Neural cell (in vitro differentiated cells): ENCODE measurements at regions not wholly inside any gene's neighbourhood (a gene's known extent, or its start where the extent isn't known, plus 50 kb on each side); places are given as distances from the start of the nearest gene placed in this dataset.

ENCODE experiments used
- H2AFZ ChIP-seq: fragments of 200-600, 300-800 bp; sonication (generic), shearing (Covaris generic); 2 replicates; pipeline ENCODE4 v1.6.0; 2014; ENCODE audit warnings: low read depth, mild to moderate bottlenecking, antibody characterized with exemption, low read length, moderate library complexity
- H3F3A ChIP-seq: fragments of 200-600 bp; shearing (Covaris generic); 2 replicates; pipeline ENCODE4 v1.6.1; 2016; ENCODE audit warnings: mild to moderate bottlenecking, moderate library complexity, mixed read lengths, antibody characterized with exemption, low read length; ENCODE audit not compliant: insufficient read depth, poor library complexity, severe bottlenecking
- H3K27ac ChIP-seq: fragments of 200-600, 300-800 bp; sonication (generic), shearing (Covaris generic); 2 replicates; pipeline ENCODE4 v1.5.1; 2014; ENCODE audit warnings: mild to moderate bottlenecking, low read length, moderate library complexity
- H3K27me3 ChIP-seq: fragments of 300-800, 200-600 bp; sonication (generic), shearing (Covaris generic); 2 replicates; pipeline ENCODE4 v1.6.0; 2014; ENCODE audit warnings: mild to moderate bottlenecking, low read depth, low read length, moderate library complexity; ENCODE audit not compliant: insufficient read depth
- H3K36me3 ChIP-seq: fragments of 300-800, 200-600 bp; sonication (generic), shearing (Covaris generic); 2 replicates; pipeline ENCODE4 v1.5.1; 2014; ENCODE audit warnings: mild to moderate bottlenecking, antibody characterized with exemption, low read length, moderate library complexity; ENCODE audit not compliant: insufficient read depth
- H3K4me2 ChIP-seq: fragments of 300-800, 200-600 bp; sonication (generic), shearing (Covaris generic); 2 replicates; pipeline ENCODE4 v1.6.0; 2014; ENCODE audit warnings: mild to moderate bottlenecking, low read length
- H3K4me3 ChIP-seq: fragments of 300-800, 200-600 bp; sonication (generic), shearing (Covaris generic); 2 replicates; pipeline ENCODE4 v1.5.1; 2014; ENCODE audit warnings: mild to moderate bottlenecking, low read length, moderate library complexity
- H3K79me2 ChIP-seq: fragments of 200-600 bp; shearing (Covaris generic); replicated peaks from 2 replicates; pipeline ENCODE4 v1.6.0; 2014; ENCODE audit warnings: mild to moderate bottlenecking, low read length, moderate library complexity; ENCODE audit not compliant: insufficient read depth
- H3K9ac ChIP-seq: fragments of 300-800, 200-600 bp; sonication (generic), shearing (Covaris generic); 2 replicates; pipeline ENCODE4 v1.6.1; 2016; ENCODE audit warnings: mild to moderate bottlenecking, low read length, mixed read lengths
- H3K9me2 ChIP-seq: fragments of 200-600 bp; shearing (Covaris generic); 2 replicates; pipeline ENCODE4 v1.6.1; 2016; ENCODE audit warnings: mild to moderate bottlenecking, low read length, mixed read lengths; ENCODE audit not compliant: insufficient read depth
- H3K9me3 ChIP-seq: fragments of 200-600, 300-800 bp; sonication (generic), shearing (Covaris generic); 2 replicates; pipeline ENCODE4 v1.6.1; 2016; ENCODE audit warnings: mild to moderate bottlenecking, mixed run types, low read length, moderate library complexity, mixed read lengths
- H4K20me1 ChIP-seq: fragments of 200-600 bp; shearing (Covaris generic); 2 replicates; pipeline ENCODE4 v1.6.1; 2016; ENCODE audit warnings: mild to moderate bottlenecking, mixed run types; ENCODE audit not compliant: insufficient read depth
- CTCF ChIP-seq: fragments of 450-650 bp; IDR thresholded peaks from 2 replicates; pipeline ENCODE4 v1.5.1; 2014; ENCODE audit warnings: antibody characterized with exemption, mild to moderate bottlenecking, moderate library complexity; ENCODE audit not compliant: poor library complexity, severe bottlenecking
- EP300 ChIP-seq: fragments of 450-650 bp; conservative IDR thresholded peaks from 2 replicates; pipeline ENCODE4 v1.6.1; 2014; ENCODE audit warnings: antibody characterized with exemption, mild to moderate bottlenecking, moderate library complexity; ENCODE audit not compliant: poor library complexity, severe bottlenecking
- EZH2 ChIP-seq: fragments of 200-600, 300-800 bp; shearing (Covaris generic), sonication (generic); IDR thresholded peaks from 2 replicates; pipeline ENCODE4 v1.6.1; 2014; ENCODE audit warnings: antibody characterized with exemption, low read length, borderline replicate concordance, mild to moderate bottlenecking; ENCODE audit not compliant: insufficient read depth, poor library complexity, severe bottlenecking
- MXI1 ChIP-seq: fragments of 450-650 bp; conservative IDR thresholded peaks from 2 replicates; pipeline ENCODE4 v1.6.1; 2014; ENCODE audit warnings: antibody characterized with exemption, mild to moderate bottlenecking; ENCODE audit not compliant: poor library complexity, severe bottlenecking
- POLR2AphosphoS5 ChIP-seq: IDR thresholded peaks from 2 replicates; pipeline ENCODE4 v1.6.1; 2012
- RAD21 ChIP-seq: fragments of 450-650 bp; conservative IDR thresholded peaks from 2 replicates; pipeline ENCODE4 v1.6.1; 2014; ENCODE audit warnings: antibody characterized with exemption, mild to moderate bottlenecking, moderate library complexity
- REST ChIP-seq: IDR thresholded peaks from 2 replicates; pipeline ENCODE4 v1.6.1; 2012; ENCODE audit warnings: borderline replicate concordance
- SMC3 ChIP-seq: fragments of 450-650 bp; conservative IDR thresholded peaks from 2 replicates; pipeline ENCODE4 v1.6.1; 2014; ENCODE audit warnings: antibody characterized with exemption, mild to moderate bottlenecking, moderate library complexity; ENCODE audit not compliant: poor library complexity
- TAF1 ChIP-seq: IDR thresholded peaks from 2 replicates; pipeline ENCODE4 v1.6.1; 2012; ENCODE audit warnings: low read depth

- Histone ChIP-seq H3K4me2 (no peak overlapping the region), H3K9me2 (no peaks in the 10 kb centered on the region), H3K36me3 (no peaks in the 10 kb centered on the region), H3F3A (no peaks in the 10 kb centered on the region), H3K9me3 (peaks cover 4% of the 10 kb centered on the region), H3K27ac (no peak overlapping the region), H3K9ac (no peak overlapping the region), H3K4me3 (no peak overlapping the region), H2AFZ (no peak overlapping the region), H4K20me1 (no peaks in the 10 kb centered on the region), H3K27me3 (no peaks in the 10 kb centered on the region), H3K79me2 (no peaks in the 10 kb centered on the region)
- TF ChIP-seq REST (no peak), TAF1 (no peak), MXI1 (no peak), SMC3 (no peak), EZH2 (no peak), RAD21 (no peak), POLR2AphosphoS5 (no peak), CTCF (no peak), EP300 (no peak)
Measured at GRCh38 chr21:38888991-38889561, 83.3 kb downstream of the ETS2 start.

GRCh38 chr21:38887749-38888148, 82.0 kb downstream of the ETS2 start:
- H3K27me3 ChIP-seq: no peaks in the 10 kb centered on the region
- TF ChIP-seq MXI1 (no peak), EZH2 (no peak), REST (no peak), RAD21 (no peak), POLR2AphosphoS5 (no peak), CTCF (no peak), SMC3 (no peak), EP300 (no peak), TAF1 (no peak)
- H3K9ac ChIP-seq: no peak overlapping the region
- H3K27ac ChIP-seq: no peak overlapping the region
- H3K4me2 ChIP-seq: no peak overlapping the region
- no peak overlapping the region for H2AFZ ChIP-seq
- H3K4me3 ChIP-seq: no peak overlapping the region
- H3K79me2 ChIP-seq: no peaks in the 10 kb centered on the region
- no peaks in the 10 kb centered on the region for H3K36me3 ChIP-seq
- H3F3A ChIP-seq: no peaks in the 10 kb centered on the region
- no peaks in the 10 kb centered on the region for H3K9me2 ChIP-seq
- H4K20me1 ChIP-seq: no peaks in the 10 kb centered on the region
- H3K9me3 ChIP-seq: peaks cover 4% of the 10 kb centered on the region
